ENCODE measurements at regions not wholly inside any gene's neighbourhood (a gene's known extent, or its start where the extent isn't known, plus 50 kb on each side); places are given as distances from the start of the nearest gene placed in this dataset.

- intact Hi-C loops (cut with DNase I) = no loop called here
- TF ChIP-seq POLR2A (IDR thresholded peaks at IDR 0.05) = no peak
- TF ChIP-seq EP300 (IDR thresholded peaks at IDR 0.05) = no peak
- no peak for TF ChIP-seq CTCF (IDR thresholded peaks at IDR 0.05)
- no peak for TF ChIP-seq POLR2AphosphoS5 (IDR thresholded peaks at IDR 0.05)
- no peaks in the 10 kb centered on the region for H3K9me3 ChIP-seq
- 63 to 72% methylated on average over 2 of the region's 2 CpGs for WGBS, 2 donors
- no peaks in the 10 kb centered on the region for H3K4me1 ChIP-seq
- DNase-seq = no peak
- no peaks in the 10 kb centered on the region for H3K36me3 ChIP-seq
- no peaks in the 10 kb centered on the region for H3K27me3 ChIP-seq
- no peak overlapping the region for H3K4me3 ChIP-seq
- H3K27ac ChIP-seq = no peak overlapping the region
These were observed 480.2 kb upstream of the ATP2B1 start for GRCh38 chr12:90188857-90189256.

GRCh38 chr12:90183201-90183600, 474.6 kb upstream of the ATP2B1 start:
- no peak for DNase-seq
- TF ChIP-seq POLR2A (IDR thresholded peaks at IDR 0.05) (no peak), EP300 (IDR thresholded peaks at IDR 0.05) (no peak), POLR2AphosphoS5 (IDR thresholded peaks at IDR 0.05) (no peak), CTCF (IDR thresholded peaks at IDR 0.05) (no peak)
- 88 to 95% methylated on average over 1 of the region's 1 CpG for WGBS, 2 donors
- Histone ChIP-seq H3K27me3 (no peaks in the 10 kb centered on the region), H3K4me1 (no peaks in the 10 kb centered on the region), H3K4me3 (no peak overlapping the region), H3K36me3 (no peaks in the 10 kb centered on the region), H3K27ac (no peak overlapping the region), H3K9me3 (peaks cover 0 to 3% (median 0%) of the 10 kb centered on the region in 4 donors)
- intact Hi-C loops (cut with DNase I) = no loop called here

- TF ChIP-seq CTCF (IDR thresholded peaks at IDR 0.05) (no peak), POLR2A (IDR thresholded peaks at IDR 0.05) (no peak), POLR2AphosphoS5 (IDR thresholded peaks at IDR 0.05) (no peak), EP300 (IDR thresholded peaks at IDR 0.05) (no peak)
- WGBS, 2 donors = 87 to 90% methylated on average over 3 of the region's 3 CpGs
These were observed 472.6 kb upstream of the ATP2B1 start for GRCh38 chr12:90181216-90181615.

GRCh38 chr12:90174956-90175355, 466.3 kb upstream of the ATP2B1 start:
- Histone ChIP-seq H3K36me3 (no peaks in the 10 kb centered on the region), H3K9me3 (no peaks in the 10 kb centered on the region), H3K4me1 (no peaks in the 10 kb centered on the region), H3K4me3 (no peak overlapping the region), H3K27me3 (no peaks in the 10 kb centered on the region), H3K27ac (no peak overlapping the region)
- intact Hi-C loops (cut with DNase I) = no loop called here
- WGBS, 2 donors = 95 to 96% methylated on average over 1 of the region's 1 CpG
- no peak for TF ChIP-seq EP300 (IDR thresholded peaks at IDR 0.05)
- TF ChIP-seq POLR2A (IDR thresholded peaks at IDR 0.05) = no peak
- no peak for TF ChIP-seq CTCF (IDR thresholded peaks at IDR 0.05)
- no peak for TF ChIP-seq POLR2AphosphoS5 (IDR thresholded peaks at IDR 0.05)
- no peak for DNase-seq

More at GRCh38 chr12:90181216-90181615, 472.6 kb upstream of the ATP2B1 start:
- no peak for DNase-seq
- intact Hi-C loops (cut with DNase I) = no loop called here
- no peaks in the 10 kb centered on the region for H3K4me1 ChIP-seq
- no peak overlapping the region for H3K27ac ChIP-seq
- H3K9me3 ChIP-seq = peaks cover 0 to 3% (median 0%) of the 10 kb centered on the region in 4 donors
- no peaks in the 10 kb centered on the region for H3K36me3 ChIP-seq
- no peak overlapping the region for H3K4me3 ChIP-seq
- H3K27me3 ChIP-seq = no peaks in the 10 kb centered on the region

- no peaks in the 10 kb centered on the region for H3K9me3 ChIP-seq
- H3K36me3 ChIP-seq = no peaks in the 10 kb centered on the region
- DNase-seq = no peak
- intact Hi-C loops (cut with DNase I) = no loop called here
- no peaks in the 10 kb centered on the region for H3K27me3 ChIP-seq
- no peak for TF ChIP-seq EP300 (IDR thresholded peaks at IDR 0.05)
- TF ChIP-seq POLR2A (IDR thresholded peaks at IDR 0.05) = no peak
- no peak for TF ChIP-seq CTCF (IDR thresholded peaks at IDR 0.05)
- TF ChIP-seq POLR2AphosphoS5 (IDR thresholded peaks at IDR 0.05) = no peak
- H3K4me3 ChIP-seq = no peak overlapping the region
- WGBS, 2 donors = 56 to 58% methylated on average over 1 of the region's 1 CpG
- no peak overlapping the region for H3K27ac ChIP-seq
- no peaks in the 10 kb centered on the region for H3K4me1 ChIP-seq
These were observed 465.5 kb upstream of the ATP2B1 start for GRCh38 chr12:90174198-90174510.

Data from sigmoid colon (tissue), 6 donors.